HG03139 (cell line): ENCODE measurements at regions not wholly inside any gene's neighbourhood (a gene's known extent, or its start where the extent isn't known, plus 50 kb on each side); places are given as distances from the start of the nearest gene placed in this dataset.

Source experiments
- ATAC-seq: cut with Tn5 transposase; IDR thresholded peaks from one replicate; pipeline ENCODE4 v1.9.1; 2021; ENCODE audit not compliant: unreplicated experiment

DNA sequence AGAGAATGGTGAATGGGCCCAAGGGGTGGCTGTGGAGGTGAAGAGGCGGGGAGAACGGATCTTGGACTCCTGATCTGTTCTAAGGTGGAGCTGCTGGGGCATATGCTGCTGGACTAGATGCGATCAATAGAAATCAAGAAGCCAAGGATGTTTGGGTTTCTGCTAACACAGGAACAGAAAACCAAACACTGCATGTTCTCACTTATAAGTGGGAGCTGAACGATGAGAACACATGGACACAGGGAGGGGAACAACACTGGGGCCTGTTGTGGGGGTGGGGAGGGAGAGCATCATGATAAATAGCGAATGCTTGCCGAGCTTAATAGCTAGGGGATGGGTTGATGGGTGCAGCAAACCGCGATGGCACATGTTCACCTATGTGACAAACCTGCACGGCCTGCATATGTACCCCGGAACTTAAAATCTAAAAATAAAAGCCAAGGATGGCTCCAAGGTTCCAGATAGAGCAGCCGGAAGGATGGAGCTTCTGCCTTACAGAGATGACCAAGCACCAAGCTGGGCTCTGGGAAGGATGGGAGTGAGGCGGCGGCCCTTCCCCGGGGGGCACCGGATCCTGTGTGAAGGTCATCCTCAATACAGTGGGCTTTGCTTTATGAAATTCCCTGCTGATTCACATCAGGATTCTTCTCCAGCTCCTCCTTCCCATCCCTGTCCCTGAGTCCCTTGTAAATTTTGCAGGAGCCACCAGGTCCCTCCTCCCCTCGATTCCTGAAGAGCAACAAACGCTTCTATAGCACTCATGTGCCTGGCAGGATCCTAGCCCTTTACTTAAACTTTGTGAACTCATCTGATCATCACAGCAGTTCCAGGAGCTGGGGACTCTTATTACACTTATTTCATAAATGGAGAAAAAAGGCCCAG is 109.2 kb upstream of the PTPN1 start:
- ATAC-seq: no peak

DNA sequence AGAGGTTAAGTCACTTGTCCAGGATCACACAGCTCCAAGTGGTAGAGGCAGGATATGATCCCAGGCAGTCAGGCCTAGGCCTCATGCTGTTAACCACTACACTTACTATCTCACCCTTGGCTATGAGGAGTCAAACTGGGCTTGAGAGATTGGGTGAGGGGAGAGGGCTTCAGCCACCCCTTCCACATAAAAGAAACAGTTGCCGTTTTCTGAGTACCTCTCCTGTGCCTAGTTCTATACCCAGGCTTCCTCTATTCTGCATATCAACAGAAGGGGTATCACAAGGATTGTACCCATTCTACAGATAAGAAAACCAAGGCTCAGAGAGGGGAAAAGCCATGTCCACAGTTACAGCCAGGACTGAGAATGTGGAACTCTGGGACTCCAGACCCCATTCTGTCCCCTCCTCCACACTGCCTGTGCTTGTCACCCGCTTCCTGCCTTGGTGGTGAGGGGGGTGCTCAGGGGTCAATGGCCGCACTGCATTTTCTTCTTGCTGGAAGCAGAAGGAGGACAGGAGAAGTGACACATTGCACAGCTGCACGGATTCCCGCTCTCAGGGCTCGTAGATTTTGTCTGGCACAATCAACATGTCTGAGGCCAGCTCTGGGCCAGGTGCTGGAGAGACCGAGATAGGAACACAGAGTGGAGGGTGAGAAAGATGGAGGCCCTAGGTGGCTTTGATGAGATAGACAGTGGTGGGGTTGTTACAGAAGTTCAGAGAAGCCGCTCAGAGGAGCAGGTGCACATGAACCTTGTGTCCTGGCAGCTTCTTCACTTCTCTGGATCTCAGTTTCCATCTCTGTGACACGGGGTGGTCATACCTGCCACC is 108.4 kb upstream of the PTPN1 start:
- no peak for ATAC-seq

DNA sequence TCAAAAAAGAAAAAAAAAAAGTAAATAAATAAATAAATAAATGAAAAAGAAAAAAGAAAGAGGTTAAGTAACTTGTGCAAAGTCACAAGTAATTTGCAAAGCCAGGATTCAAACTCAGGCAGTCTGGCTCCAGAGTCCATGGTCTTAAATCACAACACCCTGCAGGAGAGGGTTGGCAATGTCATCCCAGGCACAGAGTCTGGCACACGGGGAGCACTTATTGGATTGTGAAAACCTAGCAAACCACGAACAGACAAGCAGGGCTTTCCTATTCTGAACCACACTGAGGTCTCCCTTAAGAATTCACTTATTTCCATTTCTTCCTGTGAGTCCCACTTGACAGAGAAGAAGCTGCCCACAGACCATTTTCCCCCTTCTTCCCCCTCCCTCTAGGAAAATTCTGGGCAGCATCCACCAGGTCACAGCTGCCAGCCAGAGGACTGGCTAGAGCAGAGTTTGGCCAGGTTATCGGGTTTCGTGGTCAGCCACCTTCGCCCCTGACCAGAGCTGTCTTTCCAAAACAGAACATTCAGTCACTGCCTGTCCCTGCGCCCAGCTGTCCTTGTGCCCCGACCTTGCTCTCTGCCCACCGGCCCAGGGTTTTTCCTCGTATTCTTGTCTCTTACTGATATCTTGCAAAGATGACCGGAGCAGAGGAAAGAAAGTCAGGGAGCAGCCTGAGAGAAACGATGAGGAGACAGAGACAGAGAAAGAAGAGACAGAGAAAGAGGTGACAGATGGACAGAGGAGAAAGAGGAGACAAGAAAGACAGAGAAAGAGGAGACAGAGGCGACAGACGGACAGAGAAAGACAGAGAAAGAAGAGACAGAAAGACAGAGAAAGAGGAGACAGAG is 106.4 kb upstream of the PTPN1 start:
- ATAC-seq: no peak

DNA sequence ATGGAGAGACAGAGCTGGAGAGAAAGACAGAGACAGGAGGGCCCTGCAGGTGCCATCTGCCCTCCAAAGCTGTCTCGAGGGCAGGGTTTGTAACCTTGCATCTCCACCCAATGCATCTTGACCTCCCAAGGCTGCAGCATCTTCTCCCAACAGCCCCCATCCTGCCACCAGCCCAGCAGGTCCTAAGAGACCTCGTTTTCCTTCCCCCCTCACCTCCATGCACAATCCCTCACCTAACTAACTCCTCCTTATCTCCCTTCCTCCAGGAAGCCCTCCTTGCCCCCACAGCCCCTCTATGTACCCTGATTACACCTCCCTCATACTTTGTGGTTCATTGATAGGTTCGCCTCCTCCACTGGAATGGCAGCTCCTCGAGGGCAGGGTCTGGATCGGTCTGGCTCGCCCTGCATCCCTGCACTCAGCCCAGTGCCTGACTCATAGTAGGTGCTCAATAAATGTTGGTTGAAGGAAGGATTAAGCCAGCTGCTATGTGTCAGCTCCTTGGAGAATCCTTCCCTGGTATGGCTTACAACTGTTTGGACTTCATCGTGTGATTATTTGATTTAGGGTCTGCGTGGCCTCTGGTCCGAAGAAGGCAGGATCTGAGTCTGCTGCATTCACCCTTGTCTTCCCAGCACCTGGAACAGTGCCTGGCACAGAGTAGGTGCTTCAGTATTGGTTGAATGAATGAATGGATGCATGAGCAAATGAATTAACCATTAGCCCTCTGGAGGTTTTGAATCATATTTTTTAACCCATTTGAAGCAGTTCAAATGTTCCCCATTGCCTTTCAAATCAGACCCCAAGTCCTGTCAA is 105.6 kb upstream of the PTPN1 start:
- no peak for ATAC-seq

DNA sequence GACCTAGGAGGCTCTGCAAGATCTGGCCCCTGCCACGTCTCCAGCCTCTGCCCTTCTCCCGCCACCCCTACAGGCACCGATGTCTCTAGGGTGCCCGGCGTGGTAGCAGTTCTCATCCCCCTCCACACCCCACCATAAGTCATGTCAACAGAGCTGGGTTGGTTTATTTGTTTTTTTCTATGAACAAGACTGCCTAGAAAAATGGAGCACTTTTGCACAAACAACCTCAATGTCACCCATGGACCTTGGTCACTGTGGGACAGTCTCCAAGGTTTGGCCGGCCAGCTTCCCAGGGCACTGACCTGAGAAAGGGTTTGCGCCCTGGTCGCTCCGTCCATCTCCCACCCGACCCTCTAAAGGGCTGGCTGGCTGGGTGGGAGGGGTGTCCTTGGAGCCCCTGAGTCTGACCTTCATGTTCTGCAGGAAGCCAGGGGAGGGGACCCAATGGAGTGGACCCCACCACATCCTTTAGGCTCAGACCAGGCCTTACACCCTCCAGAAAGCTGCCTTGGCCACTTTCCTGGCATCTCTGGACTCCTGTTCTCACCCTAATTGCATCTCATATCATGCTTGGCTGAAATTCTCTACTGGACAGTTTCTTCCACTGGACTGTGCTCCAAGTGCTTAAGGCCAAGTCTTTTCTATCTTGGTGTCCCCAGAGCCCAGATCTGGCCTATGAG is 104.8 kb upstream of the PTPN1 start:
- ATAC-seq: no peak

DNA sequence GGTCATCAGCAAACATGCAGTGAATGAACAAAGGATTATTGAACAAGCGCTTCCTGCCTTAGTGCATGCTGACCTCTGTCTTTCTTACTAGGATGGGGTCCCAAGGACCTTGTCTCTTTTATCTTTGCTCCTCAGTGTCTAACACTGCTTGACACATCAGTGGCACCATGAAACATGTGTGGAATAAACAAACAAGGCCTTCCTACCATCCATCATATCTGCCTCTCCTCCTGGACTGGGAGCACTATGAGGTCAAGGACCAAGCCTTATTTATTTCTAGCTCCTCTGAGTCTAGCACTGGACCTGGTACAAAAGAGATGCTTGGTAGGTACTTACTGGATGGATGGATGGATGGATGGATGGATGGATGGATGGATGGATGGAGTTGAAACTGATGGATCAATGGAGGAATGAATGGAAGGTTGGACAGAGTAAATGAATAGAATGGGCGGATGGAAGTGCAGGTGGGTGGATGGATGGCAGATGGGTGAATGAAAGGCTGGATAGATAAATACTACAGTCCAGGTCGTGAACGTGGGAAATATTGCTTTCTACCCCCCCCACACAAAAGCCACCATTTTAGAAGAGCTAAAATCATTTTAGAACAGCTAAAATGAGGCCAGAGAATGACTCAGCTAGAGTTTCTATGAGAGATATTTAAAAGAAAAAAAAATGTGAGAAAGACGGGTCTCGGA is 104.1 kb upstream of the PTPN1 start:
- no peak for ATAC-seq

DNA sequence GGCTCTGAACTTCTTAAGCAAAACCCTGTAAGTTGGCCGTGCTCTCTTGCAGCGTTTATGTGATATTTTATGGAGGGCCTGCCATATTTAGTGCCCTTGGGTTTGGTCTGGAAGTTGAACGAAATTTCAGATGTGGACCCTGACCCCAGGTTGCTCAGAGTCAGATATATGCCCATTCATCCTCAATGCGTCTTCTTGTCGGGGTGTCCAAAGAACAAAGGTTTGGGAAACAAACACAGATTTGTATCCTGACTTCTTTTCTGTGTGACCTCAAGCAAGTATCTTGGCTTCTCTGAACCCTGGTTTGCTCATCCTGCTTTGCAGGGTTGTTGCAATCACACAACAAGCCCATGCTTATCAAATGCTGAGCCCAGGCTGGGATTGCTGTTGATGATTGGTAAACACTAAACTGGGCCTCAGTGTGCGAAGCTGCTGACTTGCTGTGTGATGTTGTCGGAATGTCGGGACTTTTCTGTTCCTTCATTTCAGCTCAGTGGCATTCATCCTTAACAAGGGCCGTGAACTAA is 103.5 kb upstream of the PTPN1 start:
- no peak for ATAC-seq

DNA sequence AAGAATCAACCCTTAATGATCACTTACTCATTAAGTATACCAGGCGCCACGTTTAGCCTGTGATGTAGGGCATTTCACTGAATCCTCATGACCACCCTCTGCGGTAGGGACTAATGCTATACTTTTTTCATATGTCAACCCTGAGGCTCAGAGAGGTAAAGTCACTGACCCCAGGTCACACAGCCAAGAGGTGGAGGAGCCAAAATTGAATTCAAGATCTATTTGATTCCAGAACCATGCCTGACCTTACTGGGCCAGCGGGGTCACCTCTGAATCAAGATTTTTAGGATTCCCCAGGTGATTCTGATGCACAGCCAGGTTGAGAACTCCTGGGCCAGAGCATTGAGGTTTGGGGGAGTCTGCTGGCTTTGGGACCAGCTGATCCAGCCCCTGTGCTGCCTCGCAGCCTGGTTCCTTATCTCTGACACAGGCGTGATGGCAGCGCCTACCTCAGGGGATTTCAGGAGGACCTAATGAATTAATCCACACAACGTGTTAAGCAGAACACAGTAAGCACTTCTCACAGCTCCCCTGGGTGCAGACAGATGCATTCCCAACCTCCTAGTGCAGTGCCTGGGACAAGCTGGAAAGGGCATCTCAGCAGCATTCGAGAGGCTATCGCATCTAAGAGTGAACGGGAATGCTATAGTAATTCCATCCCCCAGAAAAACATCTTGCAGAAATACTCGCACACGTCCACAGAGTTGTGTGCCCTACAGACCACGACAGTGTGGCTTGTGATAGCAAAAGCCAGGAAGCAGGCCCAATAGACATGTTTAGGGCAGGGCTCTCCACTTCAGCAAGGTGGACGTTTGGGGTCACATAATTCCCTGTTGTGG is 101.4 kb upstream of the PTPN1 start:
- ATAC-seq: no peak

DNA sequence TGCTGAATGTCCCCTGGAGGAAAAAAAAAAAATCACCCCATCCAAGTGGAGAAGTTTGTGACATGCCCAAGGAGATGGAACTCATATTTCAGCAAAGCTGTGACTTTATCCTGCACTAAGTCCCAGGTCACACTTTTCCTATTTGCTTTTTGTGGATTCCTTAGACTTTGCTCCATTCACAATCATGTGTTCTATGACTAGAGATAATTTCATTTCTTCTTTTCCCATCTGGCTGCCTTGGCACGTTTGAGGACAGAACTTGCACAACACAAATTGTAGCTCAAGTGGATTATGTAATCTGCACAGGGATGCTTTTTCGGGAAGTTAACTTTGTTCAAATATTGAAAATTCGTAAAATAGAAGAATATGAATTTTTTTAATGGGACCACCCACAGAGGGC is 100.7 kb upstream of the PTPN1 start:
- no peak for ATAC-seq

DNA sequence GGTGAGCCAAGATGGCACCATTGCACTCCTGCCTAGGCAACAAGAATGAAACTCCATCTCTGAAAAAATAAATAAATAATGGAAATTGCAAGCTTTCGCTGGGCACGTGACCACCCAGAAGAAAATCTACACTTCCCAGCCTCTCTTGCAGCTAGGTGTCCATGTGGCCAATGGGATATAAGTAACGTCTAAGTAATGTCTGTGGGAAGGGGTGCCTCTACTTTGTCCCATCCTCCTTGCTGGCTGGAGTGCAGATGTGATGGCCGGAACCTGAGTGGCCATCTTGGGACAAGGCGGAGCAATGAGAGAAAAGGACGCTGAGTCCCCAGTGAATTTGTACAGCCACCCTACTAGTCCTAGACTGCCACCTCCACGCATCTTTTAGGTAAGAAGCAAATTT is 99.8 kb upstream of the PTPN1 start:
- ATAC-seq: no peak

DNA sequence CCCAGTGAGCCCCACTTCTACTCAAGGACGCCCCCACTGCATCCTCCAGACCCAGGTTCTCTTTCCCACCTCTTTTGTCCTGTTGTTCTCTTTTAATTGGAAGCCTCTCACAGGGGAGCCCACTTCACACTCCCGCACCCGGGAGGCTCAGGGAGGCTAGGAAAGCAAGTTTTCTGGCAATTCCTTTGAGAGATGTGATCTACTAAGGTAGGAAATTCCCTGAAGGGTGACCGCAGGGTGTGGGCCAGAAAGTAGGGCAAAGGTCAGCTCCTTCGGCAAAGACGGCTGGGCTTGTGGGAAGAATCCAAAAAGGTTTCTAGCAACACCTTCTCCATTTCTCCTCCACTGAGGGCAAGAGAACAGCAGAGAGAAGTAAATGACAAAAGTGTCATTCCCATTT is 98.1 kb upstream of the PTPN1 start:
- no peak for ATAC-seq

DNA sequence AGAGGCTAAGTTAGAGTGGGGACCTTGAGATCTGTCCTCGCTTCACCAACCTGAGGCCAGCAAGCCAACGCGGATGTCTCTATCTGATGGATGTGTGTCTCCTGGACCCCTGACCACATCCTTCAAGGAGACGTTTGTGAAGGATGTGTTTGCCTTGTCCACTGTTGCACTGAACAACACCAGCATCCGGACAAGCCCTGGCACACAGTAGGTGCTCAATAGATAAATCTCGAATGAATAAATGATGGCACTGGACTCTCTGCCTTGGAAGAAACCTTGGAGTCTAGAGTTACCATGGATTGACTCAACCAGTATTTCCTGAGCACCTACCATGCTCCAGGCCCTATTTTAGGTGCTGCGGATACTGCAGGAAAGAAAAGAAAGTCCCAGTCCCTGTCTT is 97.7 kb upstream of the PTPN1 start:
- ATAC-seq: no peak

DNA sequence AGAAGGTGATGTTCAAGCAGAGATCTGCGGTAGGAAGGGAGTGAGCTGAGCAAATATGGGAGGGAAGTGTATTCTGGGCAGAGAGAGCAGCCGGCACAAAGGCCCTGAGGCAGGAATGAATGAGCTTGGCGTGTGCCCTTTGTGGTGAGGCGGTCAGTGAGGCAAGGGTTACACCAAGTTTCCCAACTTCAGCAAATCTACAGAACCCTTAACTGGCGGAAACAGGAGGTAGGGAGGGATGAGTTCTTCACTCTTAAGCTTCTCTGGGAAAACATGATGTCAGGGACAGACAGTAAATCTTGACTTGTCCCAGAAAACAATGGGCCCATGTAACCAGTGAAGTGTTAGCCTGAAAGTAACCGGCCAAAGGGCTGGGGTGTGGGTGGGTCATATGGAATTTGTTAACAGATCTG is 97.1 kb upstream of the PTPN1 start:
- no peak for ATAC-seq

DNA sequence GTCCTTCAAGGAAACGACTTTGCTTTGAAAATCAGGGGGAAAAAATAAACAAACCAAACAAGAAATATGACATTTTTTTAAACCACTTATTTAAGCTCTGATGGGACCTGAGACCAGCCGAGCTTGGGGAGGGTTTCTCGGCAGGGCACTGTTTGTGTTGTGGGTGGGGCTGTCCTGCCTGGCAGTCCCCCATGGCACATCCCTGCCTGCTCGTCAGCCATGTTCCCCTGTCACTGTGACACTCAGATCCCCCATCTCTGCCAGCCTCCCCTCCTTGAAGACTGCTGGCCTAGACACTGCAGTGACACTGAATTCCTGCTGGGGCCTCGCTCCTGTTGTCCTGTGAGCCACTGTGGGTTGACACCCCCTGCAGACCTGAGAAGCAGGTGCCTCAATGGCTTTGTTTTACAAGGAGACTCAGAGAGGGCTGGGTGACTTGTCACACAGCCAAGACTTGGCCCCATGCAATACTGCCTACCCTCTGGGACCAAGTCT is 95.1 kb upstream of the PTPN1 start:
- no peak for ATAC-seq

DNA sequence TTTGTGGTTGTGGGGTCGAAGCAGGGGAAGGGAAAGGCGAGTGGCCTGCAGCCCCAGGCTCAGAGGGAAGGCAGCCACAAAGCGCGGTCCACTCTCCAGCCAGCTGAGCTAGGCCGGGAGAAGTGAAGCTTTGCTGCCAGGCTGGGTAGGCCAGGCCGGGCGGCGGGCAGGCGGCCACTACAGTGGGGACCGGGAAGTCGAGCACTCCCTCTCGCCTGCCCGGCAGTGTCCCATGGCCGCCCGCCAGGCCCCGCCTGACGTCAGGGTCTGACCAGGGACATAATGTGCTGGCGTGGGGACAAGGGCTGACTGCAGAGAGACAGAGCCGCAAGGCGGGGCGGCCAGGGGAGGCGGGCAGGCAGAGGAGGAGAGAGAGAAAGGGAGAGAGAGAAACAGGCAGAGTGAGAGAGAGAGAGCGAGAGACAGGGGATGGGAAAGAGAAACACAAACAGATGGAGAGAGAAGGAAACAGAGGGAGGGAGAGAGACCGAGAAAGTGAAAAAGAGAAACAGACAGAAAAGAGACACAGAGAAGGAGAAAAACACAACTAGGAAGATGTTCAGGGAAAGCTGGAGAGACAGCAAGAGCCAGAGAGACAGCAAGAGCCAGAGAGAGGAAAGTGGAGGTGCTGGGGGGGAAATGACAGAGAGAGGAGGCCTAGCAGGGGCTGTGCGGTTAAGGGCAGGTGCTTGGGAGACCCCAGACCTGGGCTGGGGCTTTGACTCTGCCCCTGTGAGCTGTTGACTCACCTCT is 94.5 kb upstream of the PTPN1 start:
- ATAC-seq: no peak

DNA sequence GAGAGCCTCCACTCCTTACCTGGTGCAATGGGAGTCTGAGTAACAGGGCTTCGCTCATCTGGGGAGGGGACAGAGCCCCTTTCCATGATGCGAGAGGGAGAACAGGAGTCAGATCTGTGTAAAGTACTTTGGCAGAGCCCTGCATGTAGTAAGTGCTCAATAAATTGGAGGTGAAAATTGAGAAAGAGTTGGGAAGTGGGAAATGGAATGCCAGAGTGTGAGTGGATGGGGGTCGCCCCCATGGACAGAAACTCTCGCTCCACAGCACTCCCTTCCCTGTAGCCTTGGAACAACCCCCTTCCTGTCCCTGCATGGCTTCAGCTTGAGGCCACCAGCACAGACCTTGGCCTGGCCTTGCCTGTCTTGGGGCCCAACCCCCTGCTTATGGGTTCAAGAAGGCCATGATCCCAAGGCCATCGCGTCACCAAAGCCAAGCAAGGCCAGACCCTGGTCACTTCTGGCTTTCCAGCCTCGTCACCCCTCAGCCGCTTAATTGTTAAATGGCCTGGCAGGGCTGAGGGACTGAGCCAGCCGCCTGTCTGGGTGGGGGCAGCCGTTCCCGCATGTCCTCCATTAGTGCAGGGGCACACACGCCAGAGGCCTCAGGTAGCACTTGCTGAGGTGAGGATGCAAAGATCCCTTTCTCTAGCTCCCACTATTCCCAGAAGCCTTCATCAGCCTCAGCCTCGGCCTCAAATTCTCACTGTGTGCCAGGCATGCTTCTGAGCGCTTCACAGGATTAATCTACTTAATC is 93.7 kb upstream of the PTPN1 start:
- ATAC-seq: no peak

DNA sequence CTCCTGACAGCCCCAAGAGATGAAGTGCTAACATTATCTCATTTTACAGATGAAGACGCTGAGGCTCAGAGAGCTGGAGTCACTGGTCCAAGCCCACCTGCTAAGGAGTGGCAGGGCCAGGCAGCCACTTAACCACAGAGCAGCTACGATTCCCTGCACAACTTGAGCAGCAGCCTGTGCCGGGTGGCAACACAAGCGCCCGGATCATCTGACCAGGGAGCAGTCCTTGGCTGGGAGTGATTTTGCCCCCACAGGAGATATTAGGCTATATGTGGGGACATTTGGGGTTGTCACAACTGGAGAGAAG is 93.2 kb upstream of the PTPN1 start:
- no peak for ATAC-seq
